ENCODE measurements at regions not wholly inside any gene's neighbourhood (a gene's known extent, or its start where the extent isn't known, plus 50 kb on each side); places are given as distances from the start of the nearest gene placed in this dataset.
"Not testable (repeated sequence)": the region's sequence is repeated elsewhere in the genome, so short reads cannot be mapped to it uniquely, and the experiment has no call there.

DNA sequence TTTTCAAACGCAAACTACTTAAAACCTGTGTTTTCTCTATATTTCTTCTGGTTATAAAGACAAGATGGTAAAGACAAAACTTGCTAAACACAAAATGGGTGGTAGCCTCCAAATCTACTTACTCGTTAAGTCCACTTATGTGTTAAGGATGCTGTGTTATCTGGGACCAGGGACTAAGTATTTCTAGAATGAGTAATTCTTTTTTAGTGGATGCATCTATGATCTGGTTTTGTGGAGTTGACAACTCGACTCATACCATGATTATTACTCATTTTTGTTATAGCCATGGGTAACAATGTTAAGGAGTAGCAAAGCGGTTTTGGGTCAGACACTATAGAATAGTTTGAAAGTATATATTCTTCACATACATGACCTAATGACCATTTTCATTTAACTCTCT lies 239.5 kb upstream of the FOXP2 start:
- no peak for DNase-seq

DNA sequence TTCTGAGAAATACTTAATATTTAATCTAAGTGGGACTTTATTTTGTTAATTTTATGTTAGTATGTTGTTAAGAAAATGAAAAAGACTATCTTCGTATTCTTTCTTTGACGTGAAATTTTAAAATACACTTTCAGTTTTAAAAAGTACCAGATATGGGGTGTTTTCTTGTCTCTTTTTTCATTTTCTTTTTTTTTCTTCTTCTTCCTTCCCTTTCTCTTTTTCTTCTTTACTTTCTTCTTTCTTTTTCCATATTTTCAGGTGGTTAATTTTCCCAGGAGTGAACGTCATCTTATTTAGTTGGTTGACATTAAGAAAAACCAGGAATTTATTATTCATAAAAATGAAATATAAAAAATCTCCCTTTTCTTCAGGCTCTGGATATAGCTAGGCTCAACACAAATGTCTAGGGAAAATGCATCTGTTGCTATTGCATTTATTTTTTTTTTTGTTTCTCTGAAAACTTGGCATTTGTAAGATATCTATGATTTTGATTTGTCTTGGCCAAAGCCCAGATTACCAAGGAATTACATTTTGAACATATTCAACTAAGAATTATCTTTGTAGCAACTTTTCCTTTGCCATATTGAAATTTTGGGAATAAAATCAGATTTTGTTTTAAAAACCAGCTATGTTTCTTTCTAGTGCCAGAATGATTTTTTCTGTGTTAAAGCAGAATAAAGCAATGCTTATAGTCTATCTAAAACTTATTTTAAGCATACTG lies 241.3 kb upstream of the FOXP2 start:
- no peak for DNase-seq

DNA sequence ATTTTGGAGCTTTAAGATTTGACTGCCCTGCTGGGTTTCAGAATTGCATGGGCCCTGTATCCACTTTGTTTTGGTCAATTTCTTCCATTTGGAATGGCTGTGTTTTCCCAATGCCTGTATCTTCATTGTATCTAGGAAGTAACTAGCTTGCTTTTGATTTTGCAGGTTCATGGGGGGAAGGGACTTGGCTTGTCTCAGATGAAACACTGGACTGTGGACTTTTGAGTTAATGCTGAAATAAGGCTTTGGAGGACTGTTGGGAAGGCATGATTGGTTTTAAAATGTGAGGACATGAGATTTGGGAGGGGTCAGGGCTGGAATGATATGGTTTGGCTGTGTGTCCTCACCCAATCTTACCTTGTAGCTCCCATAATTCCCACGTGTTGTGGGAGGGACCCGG lies 245.2 kb upstream of the FOXP2 start:
- DNase-seq: not testable (repeated sequence)

DNA sequence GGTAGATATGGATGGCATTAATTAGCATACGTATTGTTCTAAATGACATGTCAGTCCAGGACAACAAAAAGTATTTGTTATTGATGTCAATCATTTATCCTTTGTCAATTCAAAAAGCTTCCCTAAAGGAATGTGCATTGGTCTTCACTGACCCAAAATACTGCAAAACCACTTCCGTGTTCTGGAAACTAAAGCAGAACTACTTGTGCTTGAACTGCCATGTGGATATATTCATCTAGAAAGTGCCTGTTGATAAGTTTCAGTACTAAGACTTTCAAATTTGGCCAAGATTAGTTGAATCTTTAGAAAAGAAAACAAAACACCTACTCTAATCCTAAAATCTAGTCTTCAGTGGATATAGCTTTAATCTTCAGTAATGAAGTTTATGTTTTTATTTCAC lies 242.1 kb upstream of the PPP1R3A start:
- DNase-seq: no peak

DNA sequence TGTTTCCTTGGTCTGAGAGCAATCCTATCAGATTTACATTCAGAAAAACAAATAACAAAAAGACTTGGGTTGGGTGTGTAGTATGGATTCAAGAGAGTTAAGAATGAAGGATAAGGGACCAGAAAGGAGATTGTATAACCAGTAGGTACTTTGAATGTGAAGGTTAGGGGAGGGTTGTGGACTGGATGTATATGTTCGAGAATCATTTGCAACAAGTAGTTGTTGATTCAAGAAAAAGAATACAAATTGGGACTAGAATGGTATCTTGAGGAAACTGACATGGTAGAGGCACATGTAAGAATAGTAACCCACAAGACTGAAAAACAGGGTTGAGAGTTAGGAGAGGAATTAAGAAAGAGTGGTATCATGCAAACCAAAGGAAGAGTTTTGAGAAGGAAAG lies 240.0 kb upstream of the PPP1R3A start:
- DNase-seq: no peak

DNA sequence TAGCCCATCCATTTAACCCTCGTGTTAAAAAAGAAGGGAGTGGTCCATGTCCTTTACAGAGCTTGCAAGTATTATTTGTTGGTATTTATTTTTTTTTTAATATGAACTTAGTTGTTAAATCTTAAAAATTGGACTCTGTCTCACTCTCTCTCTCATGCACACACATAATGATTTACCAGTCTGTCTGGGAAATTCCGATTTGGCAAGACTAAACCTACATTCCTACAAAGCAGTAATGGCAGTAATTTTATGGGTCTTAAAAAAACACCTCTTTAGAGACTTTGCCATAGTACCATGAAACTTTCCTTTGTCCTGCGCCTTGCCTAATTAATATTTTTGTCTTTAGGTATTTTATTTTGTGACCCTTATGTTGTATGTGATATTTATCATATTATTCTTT lies 239.5 kb upstream of the PPP1R3A start:
- no peak for DNase-seq

DNA sequence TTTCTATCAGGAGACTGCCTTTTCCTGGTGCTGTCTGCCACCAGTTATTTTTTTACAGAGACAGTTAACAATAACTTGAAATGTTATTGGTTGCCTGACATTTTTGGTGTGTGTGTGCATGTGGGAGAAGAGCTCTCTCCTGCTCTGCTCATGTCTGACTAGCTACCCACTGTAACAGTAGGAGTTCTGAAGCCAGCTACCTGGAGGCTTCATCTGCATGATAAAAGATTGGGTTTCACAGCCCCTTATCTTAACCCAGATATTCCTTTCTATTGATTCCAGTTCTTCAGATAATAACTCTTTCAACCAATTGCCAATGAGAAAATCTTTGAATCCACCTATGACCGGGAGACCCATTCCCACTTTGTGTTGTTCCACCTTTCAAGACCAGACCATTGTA lies 237.4 kb upstream of the PPP1R3A start:
- DNase-seq: no peak

DNA sequence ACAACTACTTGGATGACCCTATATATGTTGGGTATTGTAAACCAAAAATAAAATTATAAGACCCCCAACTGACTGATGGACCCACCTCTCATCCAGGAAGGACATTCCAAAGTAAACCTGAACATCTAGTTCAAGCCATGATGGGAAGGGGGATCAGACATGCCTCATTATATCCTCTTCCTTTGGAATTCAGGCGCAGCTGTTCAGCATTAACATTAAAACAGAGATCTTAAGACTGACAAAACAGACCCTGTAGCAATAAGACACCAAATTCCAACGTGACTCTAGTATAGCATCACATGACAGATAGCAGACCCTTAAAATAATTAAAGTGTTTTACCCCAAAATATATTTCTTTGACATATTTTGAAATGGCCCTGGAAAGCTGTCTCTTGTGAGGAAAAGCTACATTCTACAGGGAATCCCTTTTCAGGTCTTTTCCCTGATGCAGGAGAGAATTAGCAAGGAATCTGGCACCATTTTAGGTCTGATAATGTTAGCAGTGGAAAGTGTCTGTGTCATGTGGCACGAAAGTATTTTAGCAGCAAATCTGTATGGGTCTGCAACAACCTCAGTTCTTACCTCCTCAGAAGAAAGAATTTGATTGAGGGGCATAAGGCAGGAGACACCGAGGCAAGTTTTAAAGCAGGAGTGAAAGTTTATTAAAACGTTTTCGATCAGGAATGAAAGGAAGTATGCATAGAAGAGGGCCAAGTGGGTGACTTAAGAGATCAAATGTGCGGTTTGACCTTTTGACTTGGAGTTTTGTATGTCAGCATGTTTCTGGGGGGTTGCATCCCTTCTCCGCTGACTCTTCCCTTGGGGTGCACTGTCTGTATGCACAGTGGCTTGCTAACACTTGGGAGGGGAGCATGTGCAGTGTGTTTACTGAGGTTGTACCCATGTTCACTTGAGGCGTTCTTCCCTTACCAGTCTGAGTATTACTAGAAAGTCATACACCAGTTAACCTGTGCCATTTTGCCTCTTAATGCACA lies 236.6 kb upstream of the PPP1R3A start:
- DNase-seq: no peak

DNA sequence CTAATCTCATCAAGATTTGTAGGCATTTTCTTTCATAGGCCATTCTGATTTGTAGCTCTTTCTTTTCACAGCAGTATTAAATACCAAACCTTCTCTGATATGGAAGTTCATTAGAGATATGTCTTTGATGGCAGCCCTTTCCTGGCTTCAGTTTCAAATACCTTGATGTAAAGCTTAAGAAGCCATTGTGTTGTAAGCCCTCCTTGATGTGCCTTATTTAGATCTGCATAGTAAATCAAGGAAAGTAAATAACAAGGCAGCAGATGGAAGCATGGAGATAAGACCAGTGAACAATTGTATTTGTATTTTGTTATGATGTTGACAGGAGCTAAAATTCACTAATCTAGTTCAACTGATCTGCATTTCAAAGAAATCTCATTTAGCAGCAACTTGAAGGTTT lies 234.9 kb upstream of the PPP1R3A start:
- DNase-seq: no peak

DNA sequence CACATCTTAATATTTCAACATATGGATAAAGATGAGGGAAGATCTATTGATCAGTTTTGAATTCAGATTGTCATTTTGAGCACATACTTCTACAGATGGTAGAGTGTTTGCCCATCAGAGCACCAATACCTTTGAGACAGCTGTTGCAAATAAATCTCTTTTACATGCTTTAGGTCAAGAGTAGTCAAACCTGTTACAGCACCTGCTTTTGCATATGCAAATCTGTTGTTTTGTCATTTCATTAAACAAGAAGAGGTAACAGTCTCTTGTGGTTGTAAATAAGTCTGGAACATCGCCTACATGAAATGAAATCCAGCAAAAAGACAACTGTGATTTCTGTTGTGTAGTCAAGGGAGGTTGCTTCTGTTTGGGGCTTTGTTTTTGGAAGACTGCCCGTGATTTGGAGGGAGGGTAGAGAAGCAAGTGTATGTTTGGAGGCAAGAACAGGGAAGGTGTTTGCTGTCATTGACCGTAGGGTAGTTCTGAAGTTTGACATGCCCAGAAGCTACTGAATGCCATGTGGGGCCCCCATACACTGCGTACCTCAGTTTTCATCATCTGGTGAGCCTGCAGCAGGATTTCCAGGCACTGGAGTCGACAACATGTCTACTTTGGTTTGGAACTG lies 233.6 kb upstream of the PPP1R3A start:
- no peak for DNase-seq

DNA sequence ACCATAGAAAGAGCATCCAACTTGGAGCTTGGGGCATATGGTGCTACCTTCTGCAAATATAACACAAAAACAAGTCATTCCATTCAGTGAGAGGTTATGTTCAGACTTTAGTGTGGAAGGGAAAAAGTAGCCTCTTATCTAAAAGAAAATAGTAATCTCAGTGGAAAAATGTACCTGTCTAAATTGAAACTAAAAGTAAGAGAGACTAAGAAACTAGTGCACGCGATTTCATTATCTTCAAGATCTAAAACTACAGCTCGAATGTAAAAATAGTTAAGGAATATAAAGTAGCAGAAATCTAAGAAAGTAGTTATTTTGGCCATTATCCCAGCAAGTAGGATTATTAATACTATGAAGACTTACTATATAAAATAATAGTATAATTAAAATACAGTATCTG lies 233.0 kb upstream of the PPP1R3A start:
- DNase-seq: no peak

DNA sequence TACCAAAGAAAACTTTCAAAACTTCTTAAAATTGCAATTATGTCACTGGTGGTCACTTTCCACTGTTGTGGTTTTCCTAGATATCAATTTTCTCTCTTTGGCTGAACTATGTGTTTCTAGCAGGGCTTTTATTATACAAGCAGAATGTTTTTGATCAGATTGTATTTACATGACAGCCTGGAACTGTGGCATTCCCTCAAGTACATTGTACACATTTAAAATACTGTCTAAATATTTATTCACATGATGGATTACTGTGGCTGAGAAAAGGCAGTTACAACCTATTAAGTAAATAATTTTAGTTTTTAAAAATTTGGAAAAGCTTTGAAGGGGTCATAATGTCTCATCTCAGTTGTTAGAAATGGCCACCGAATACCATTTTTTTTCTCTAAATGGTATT lies 231.9 kb upstream of the PPP1R3A start:
- no peak for DNase-seq

DNA sequence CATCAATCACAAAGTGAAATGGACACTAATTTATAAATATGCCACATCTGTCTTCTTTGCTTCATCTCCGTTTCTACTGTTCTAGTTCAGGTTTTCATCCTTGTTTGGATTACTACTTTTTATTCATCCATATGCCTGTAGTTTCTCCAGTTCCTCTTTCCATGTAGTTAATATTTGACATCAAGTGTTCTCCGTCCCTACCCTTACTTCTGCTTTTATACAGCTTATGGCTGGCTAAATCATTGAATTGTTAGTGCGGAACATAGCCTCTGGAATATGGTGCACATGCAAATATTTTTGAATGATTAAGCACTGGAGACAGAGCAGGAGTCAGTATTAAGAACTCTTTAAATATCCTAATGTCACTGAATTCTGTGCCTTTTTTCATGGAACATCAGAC lies 230.0 kb upstream of the PPP1R3A start:
- DNase-seq: no peak

DNA sequence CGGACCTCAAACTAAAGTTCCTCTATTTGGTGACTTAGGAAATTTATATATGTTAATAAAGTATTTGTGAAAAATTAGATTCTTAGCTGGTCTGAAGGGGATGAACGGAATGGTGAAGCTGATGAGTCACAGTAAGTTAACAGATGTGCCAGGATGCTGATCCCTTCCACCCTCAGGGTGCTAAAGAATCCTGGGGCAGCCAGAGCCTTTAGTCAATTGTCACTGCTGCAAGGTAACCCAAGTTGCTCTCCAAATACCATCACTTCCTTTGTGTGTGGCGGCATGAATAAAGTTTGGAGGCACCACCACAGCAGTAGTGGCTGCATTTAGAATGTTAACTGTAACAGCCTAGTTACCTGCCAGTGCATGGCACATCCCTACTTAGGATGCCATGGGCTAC lies 222.6 kb upstream of the PPP1R3A start:
- DNase-seq: no peak

DNA sequence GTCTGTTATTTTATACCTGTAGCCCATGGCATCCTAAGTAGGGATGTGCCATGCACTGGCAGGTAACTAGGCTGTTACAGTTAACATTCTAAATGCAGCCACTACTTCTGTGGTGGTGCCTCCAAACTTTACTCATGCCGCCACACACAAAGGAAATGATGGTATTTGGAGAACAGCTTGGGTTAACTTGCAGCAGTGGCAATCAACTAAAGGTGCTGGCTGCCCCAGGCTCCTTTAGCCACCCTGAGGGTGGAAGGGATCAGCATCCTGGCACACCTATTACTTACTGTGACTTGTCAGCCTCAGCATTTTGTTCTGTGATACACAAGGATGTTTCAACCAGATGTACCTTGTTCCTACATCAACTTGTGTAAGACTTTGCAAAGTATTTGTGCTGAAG lies 221.8 kb upstream of the PPP1R3A start:
- DNase-seq: no peak

DNA sequence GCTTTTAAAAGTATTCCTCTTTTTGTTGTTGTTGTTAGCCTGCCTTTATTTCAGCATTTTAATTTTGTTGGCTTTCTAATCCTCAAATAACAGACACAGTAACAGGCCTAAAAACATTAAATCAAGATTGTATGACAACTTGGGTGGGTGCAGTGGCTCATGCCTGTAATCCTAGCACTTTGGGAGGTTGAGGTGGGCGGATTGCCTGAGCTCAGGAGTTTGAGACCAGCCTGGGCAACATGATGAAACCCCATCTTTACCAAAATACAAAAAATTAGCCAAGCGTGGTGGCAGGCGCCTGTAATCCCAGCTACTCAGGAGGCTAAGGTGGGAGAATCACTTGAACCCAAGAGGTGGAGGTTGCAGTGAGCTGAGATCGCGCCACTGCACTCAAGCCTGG lies 220.9 kb upstream of the PPP1R3A start:
- not testable (repeated sequence) for DNase-seq

DNA sequence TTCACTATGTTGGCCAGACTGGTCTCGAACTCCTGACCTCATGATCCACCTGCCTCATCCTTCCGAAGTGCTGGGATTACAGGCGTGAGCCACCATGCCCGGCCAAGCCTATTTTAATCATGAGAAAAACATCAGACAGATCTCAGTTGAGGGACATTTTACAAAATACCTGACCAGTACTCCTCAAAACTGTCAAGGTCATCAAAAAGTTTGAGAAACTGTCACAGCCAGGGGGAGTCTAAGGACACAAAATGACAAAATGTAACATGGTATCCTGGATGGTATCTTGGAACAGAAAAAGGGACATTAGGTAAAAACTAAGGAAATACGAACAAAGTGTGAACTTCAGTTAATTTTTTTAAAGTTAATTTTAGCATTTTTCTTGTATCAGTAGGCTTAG lies 219.8 kb upstream of the PPP1R3A start:
- no peak for DNase-seq

DNA sequence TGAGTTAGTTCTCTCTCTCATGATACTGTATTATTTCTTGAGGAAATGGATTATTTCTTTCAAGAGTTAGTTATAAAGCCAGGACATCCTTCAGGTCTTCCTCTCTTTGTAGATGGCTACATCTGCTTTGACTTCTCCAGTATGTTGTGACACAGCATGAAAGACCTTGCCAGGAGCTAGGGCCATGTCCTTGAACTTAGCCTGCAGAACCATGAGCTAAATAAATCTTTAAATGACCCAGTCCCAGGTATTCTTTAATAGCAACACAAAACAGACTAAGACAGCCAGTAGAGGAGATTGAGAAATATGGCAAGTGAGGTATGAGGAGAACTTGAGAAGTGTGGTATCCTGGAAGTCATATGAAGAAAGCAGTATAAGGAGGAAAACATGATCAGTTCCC lies 214.9 kb upstream of the PPP1R3A start:
- no peak for DNase-seq

DNA sequence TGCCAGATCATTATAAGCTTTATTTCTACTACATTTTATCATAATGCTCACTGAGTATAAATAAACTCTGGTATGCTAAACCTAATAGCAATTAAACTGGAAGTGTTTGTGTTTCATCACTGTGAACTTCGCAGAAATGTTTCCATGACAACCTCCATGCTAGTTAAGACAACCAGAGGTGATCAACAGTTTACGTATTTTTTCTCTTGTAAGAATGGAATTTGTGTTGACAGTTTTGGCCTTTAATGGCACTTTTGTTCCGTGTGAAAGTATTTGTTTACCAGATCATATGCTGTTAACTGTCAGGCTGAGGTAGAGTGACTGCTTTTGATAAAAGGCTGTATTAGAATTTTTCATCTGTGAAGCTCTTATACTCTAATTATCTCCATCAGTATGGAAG lies 212.1 kb upstream of the PPP1R3A start:
- DNase-seq: no peak

DNA sequence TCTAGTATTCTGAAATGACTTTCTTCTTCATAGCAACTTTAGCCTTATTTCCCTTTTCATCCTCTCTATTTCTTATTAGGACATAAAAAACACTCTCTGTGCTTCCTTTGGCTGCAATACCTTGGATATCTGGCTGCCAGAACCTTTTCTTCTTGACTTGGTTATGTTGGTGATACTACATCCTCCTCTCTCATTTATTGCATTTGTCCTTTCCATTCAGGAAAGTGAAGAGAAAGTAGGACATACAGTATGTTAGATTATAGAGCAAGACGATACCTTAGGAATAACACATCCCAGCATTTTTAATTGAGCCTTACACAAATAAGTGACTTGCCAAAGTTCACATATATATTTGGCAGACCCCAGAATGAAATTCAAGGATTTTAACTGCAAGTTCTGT lies 210.1 kb upstream of the PPP1R3A start:
- no peak for DNase-seq

DNA sequence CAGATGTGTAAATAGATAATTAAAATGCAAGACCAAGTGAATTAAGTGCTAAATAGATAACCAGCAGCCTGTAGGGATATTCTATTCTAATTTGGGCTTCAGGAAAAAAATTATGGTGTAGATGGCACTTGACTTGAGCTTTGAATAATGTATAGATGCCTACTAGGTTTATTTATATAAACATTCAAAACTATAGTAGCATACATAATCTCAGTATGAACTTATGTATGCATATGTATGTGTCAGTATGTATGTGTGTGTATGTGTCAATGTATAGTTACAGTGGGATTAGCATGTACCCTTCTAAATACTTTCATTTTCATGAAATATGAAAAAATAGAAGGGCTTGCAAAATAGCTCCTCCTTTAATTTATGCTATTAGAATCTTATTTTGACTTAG lies 207.3 kb upstream of the PPP1R3A start:
- DNase-seq: no peak

DNA sequence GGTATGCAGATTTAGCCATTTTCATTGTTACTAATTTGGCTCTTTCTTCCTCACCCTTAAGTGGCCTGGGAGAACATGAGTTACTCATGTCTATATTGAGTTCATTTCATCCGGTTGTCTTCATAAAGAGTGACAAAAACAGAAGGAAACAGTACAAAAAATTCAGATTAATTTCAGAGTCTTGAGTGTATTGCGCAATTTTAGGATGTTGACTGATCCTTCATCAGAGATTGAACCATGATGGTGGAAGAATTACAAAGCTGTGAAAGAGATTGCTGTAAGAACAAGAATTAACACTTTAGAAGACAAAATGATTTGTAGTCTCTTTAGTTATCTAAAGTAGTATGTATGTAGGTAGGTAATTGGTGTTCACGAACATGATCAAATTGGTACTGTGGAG lies 194.0 kb upstream of the PPP1R3A start:
- no peak for DNase-seq

DNA sequence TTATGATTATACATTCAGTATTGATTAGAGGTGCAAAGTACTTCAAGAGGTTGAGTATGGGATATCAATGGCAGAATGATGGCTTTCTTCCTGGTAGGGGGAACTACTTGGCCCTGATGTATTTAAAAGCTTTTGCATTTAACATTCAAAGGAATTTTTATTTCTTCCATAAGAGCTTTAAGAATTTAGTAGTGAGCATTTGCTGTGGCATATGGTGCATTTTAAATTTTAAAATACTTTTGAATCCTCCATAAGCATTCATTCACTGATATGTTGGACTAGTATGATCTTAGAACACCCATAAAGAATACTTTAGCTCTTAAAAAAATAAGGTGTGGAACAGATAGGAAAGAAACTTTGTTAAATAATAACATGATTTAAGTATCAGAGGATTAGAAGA lies 191.9 kb upstream of the PPP1R3A start:
- DNase-seq: no peak

DNA sequence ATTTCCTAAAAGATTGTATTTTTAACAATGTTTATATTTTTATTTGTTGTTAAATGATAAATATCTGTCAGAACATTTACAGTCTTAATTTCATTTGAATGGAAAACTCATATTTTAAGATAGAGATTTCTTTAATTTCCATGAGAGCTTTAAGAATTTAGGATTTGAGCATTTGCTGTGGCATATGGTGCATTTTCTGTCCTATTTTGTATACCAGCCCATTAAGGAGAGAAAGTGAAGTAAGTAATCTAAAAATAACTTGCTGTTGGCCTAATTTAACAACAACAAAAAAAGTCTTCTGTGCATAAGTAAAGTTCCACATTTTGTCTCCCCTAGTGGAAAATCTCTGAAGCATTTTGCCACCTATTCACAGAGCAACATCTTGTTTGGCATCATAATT lies 190.9 kb upstream of the PPP1R3A start:
- DNase-seq: no peak

Measured in stimulated activated CD4-positive, alpha-beta T cell treated with anti-CD3 and anti-CD28 coated beads, Interleukin-15, amount 100 ng/mL, for 24 hours (primary cell).